ENCODE measurements at regions not wholly inside any gene's neighbourhood (a gene's known extent, or its start where the extent isn't known, plus 50 kb on each side); places are given as distances from the start of the nearest gene placed in this dataset.

DNA sequence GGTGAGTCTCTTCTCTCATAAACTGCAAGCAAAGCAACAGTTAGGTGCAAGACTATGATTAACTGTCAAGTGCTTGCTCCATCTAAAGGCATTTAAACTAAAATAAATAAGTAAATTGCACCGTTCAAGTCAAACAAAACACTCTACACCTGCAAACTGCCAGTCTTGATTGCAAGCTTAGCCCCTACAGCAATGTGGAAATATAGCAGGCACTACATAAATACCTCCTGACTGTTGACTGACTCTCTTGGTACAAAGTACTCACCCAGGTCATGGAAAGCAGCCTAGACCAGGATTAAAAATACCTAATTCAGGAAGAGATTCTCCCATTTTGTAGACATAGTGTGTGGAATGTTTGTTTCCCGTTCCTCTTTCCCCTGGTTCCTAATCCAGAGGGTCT is 176.6 kb upstream of the KLHL29 start:
- ATAC-seq (ENCODE audit: low read depth in 2 of 2) (no peak), DNase-seq (no peak)
- Mint-ChIP-seq H3K36me3 (no peaks in the 10 kb centered on the region), H3K9me3 (peaks cover 0 to 10% (median 3%) of the 10 kb centered on the region in 7 donors), H3K4me1 (peaks cover 0 to 21% (median 0%) of the 10 kb centered on the region in 3 donors), H3K27me3 (peaks cover 4 to 22% (median 12%) of the 10 kb centered on the region in 3 donors), H3K27ac (no peak overlapping the region), H3K4me3 (no peak overlapping the region)

- DNase-seq: no peak
- Mint-ChIP-seq H3K9me3 (peaks cover 0 to 6% (median 0%) of the 10 kb centered on the region in 7 donors), H3K4me3 (no peak overlapping the region), H3K36me3 (no peaks in the 10 kb centered on the region), H3K27me3 (peaks cover 4 to 22% (median 10%) of the 10 kb centered on the region in 3 donors), H3K27ac (peak overlapping the region in 1 of 6 donors; percentile 55), H3K4me1 (peaks cover 0 to 21% (median 0%) of the 10 kb centered on the region in 3 donors)
- ATAC-seq (ENCODE audit: low read depth in 2 of 2): no peak
These were observed 175.9 kb upstream of the KLHL29 start for GRCh38 chr2:23209059-23209458.

DNA sequence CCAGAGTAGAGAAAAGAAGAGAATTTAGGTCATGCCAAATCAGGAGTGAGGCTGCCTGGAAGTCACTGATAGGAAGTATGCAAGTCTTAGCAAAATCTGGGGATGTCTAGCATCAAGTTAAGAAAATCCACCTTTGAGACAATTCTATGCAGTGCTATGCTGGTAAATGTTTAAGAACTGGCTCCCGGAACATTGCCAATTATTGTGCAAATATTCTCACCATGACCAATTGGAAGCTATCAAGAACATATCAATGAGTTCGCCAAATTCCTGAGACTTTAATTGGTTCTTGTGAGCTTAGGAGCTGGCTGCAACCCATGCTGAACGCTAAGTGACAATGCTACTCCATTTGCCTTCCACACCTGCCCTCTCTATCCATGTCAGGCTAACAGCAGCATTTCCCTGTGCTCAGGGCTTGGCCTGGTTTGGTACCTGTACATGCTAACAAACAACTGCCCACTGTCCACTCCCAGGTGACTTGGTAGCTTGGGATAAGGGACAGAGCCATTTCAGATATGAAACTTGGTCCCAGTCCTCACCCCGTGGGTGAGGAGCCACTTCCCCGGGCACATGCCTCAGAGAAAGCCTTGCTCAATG is 172.9 kb upstream of the KLHL29 start:
- ATAC-seq (ENCODE audit: low read depth in 2 of 2) (no peak), DNase-seq (no peak)
- H3K4me3 Mint-ChIP-seq: no peak overlapping the region
- no peak overlapping the region for H3K27ac Mint-ChIP-seq
- H3K9me3 Mint-ChIP-seq: peaks cover 0 to 13% (median 3%) of the 10 kb centered on the region in 7 donors
- H3K27me3 Mint-ChIP-seq: peaks cover 0 to 12% (median 8%) of the 10 kb centered on the region in 3 donors
- peaks cover 0 to 21% (median 0%) of the 10 kb centered on the region in 3 donors for H3K4me1 Mint-ChIP-seq
- H3K36me3 Mint-ChIP-seq: no peaks in the 10 kb centered on the region

GRCh38 chr2:23213196-23213595 is 171.8 kb upstream of the KLHL29 start:
- Mint-ChIP-seq H3K36me3 (no peaks in the 10 kb centered on the region), H3K9me3 (peaks cover 0 to 9% (median 3%) of the 10 kb centered on the region in 7 donors), H3K4me1 (peaks cover 0 to 18% (median 0%) of the 10 kb centered on the region in 3 donors), H3K27ac (no peak overlapping the region), H3K4me3 (no peak overlapping the region), H3K27me3 (peaks cover 0 to under 1% (median 0%) of the 10 kb centered on the region in 3 donors)
- no peak for ATAC-seq (ENCODE audit: low read depth in 2 of 2)
- DNase-seq: no peak

GRCh38 chr2:23215016-23215415 is 170.0 kb upstream of the KLHL29 start:
- Mint-ChIP-seq H3K4me1 (peaks cover 0 to under 1% (median 0%) of the 10 kb centered on the region in 3 donors), H3K27me3 (no peaks in the 10 kb centered on the region), H3K9me3 (peaks cover 0 to 9% (median 3%) of the 10 kb centered on the region in 7 donors), H3K4me3 (no peak overlapping the region), H3K27ac (no peak overlapping the region), H3K36me3 (no peaks in the 10 kb centered on the region)
- DNase-seq (no peak), ATAC-seq (ENCODE audit: low read depth in 2 of 2) (no peak)

DNA sequence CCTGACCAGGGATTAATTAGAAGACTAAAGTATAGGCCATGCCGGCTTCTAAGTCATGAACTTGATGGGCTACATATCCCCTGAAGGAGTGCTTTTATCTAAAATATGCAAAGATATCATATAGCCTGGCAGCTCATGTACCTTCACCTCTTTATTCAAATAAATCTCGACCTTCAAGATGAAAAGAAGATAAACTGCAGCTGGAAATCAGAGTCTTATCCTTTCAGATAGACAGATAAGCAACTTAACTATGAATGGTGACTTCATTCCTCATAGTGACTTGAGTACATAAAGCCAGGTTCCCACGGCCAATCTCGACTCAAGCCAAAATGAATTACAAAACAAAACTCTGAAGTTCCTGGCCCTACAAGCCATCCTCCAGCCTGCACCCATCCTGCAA is 165.3 kb upstream of the KLHL29 start:
- Mint-ChIP-seq H3K4me3 (no peak overlapping the region), H3K27ac (no peak overlapping the region), H3K36me3 (no peaks in the 10 kb centered on the region), H3K9me3 (peaks cover 0 to 11% (median 7%) of the 10 kb centered on the region in 7 donors), H3K27me3 (no peaks in the 10 kb centered on the region), H3K4me1 (no peaks in the 10 kb centered on the region)
- DNase-seq (no peak), ATAC-seq (ENCODE audit: low read depth in 2 of 2) (no peak)

GRCh38 chr2:23220513-23221094 is 164.4 kb upstream of the KLHL29 start:
- no peak for ATAC-seq (ENCODE audit: low read depth in 2 of 2)
- no peaks in the 10 kb centered on the region for H3K27me3 Mint-ChIP-seq
- H3K27ac Mint-ChIP-seq: no peak overlapping the region
- H3K9me3 Mint-ChIP-seq: peaks cover 0 to 7% (median 6%) of the 10 kb centered on the region in 7 donors
- no peaks in the 10 kb centered on the region for H3K36me3 Mint-ChIP-seq
- no peak for DNase-seq
- no peak overlapping the region for H3K4me3 Mint-ChIP-seq
- H3K4me1 Mint-ChIP-seq: no peaks in the 10 kb centered on the region

GRCh38 chr2:23221236-23221635 is 163.7 kb upstream of the KLHL29 start:
- no peak for DNase-seq
- H3K9me3 Mint-ChIP-seq: peaks cover 0 to 4% (median 1%) of the 10 kb centered on the region in 7 donors
- no peak for ATAC-seq (ENCODE audit: low read depth in 2 of 2)
- no peak overlapping the region for H3K27ac Mint-ChIP-seq
- no peaks in the 10 kb centered on the region for H3K4me1 Mint-ChIP-seq
- no peak overlapping the region for H3K4me3 Mint-ChIP-seq
- H3K27me3 Mint-ChIP-seq: no peaks in the 10 kb centered on the region
- H3K36me3 Mint-ChIP-seq: no peaks in the 10 kb centered on the region

DNA sequence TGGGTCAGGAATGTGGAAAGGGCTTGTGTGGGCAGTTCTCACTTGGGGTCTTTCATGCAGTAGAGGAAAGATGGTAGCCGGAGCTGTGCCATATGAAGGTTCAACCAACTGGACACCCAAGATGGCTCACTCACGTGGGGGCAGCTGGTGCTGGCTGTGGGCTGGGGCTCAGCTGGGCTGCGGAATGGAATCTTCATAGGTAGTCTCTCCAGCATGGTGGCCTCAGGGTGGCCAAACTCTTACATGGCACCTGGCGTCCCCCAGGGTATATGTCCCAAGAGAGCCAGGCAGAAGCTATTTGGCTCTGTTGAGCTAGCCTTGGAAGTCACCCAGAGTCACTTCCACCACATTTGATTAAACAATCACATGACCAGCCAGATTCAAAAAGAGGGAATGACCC is 163.1 kb upstream of the KLHL29 start:
- no peak for ATAC-seq (ENCODE audit: low read depth in 2 of 2)
- no peaks in the 10 kb centered on the region for H3K27me3 Mint-ChIP-seq
- H3K9me3 Mint-ChIP-seq: peaks cover 0 to 4% (median 0%) of the 10 kb centered on the region in 7 donors
- H3K4me1 Mint-ChIP-seq: no peaks in the 10 kb centered on the region
- no peak for DNase-seq
- no peak overlapping the region for H3K4me3 Mint-ChIP-seq
- no peak overlapping the region for H3K27ac Mint-ChIP-seq
- H3K36me3 Mint-ChIP-seq: no peaks in the 10 kb centered on the region

DNA sequence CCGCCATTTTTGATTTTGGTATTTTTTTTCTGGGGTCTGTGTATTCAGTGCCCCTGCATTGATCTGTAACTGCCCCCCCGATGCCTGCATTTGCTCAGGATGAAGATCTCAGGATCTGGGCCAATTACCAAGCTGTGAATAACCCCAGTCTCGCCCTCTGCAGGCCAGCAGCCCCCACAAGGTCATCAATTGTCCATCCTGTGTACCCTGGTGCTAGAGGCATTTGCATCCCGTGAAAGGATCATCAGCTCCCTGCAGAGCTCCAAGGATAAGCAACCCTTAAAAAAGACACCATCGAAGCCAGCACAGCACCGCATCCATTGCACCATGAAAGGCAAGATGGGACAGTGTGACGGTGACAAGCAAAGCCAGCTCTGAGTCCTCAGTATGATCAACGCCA is 154.1 kb upstream of the KLHL29 start:
- H3K4me1 Mint-ChIP-seq: no peaks in the 10 kb centered on the region
- H3K9me3 Mint-ChIP-seq: peaks cover 0 to 9% (median 3%) of the 10 kb centered on the region in 7 donors
- H3K27me3 Mint-ChIP-seq: no peaks in the 10 kb centered on the region
- ATAC-seq (ENCODE audit: low read depth in 2 of 2) (no peak), DNase-seq (no peak)
- H3K4me3 Mint-ChIP-seq: peak overlapping the region in 1 of 8 donors; percentile 60
- no peaks in the 10 kb centered on the region for H3K36me3 Mint-ChIP-seq
- no peak overlapping the region for H3K27ac Mint-ChIP-seq

GRCh38 chr2:23231865-23232264 is 153.1 kb upstream of the KLHL29 start:
- ATAC-seq (ENCODE audit: low read depth in 2 of 2) (no peak), DNase-seq (no peak)
- Mint-ChIP-seq H3K27ac (no peak overlapping the region), H3K36me3 (no peaks in the 10 kb centered on the region), H3K9me3 (peaks cover 0 to 9% (median 4%) of the 10 kb centered on the region in 7 donors), H3K27me3 (no peaks in the 10 kb centered on the region), H3K4me1 (no peaks in the 10 kb centered on the region), H3K4me3 (no peak overlapping the region)

DNA sequence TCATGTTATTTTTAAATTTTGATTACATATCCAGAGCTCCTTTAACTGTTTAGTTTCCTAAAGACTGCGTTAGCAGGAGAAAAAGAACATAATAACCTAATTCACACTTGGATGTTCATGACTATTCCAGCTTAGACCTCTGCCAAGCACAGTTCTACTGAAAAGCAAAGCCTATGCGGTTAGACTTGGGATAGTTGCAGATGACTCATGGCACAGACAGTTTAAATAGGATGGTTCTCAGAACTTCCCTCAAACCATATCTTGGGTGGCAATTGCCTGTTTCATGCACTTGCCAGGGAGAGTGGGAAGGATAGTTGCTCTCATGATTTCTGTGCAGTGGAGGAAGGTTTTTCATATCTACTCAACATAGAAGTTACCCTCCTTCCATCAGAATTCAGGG is 149.7 kb upstream of the KLHL29 start:
- DNase-seq (no peak), ATAC-seq (ENCODE audit: low read depth in 2 of 2) (no peak)
- Mint-ChIP-seq H3K27ac (no peak overlapping the region), H3K36me3 (no peaks in the 10 kb centered on the region), H3K27me3 (peaks cover 0 to 4% (median 0%) of the 10 kb centered on the region in 3 donors), H3K4me1 (no peaks in the 10 kb centered on the region), H3K9me3 (peaks cover 0 to 9% (median 4%) of the 10 kb centered on the region in 7 donors), H3K4me3 (no peak overlapping the region)

GRCh38 chr2:23235736-23236135 is 149.2 kb upstream of the KLHL29 start:
- no peaks in the 10 kb centered on the region for H3K36me3 Mint-ChIP-seq
- no peak overlapping the region for H3K27ac Mint-ChIP-seq
- H3K4me1 Mint-ChIP-seq: no peaks in the 10 kb centered on the region
- H3K4me3 Mint-ChIP-seq: no peak overlapping the region
- H3K27me3 Mint-ChIP-seq: peaks cover 0 to 4% (median 0%) of the 10 kb centered on the region in 3 donors
- ATAC-seq (ENCODE audit: low read depth in 2 of 2) (no peak), DNase-seq (no peak)
- H3K9me3 Mint-ChIP-seq: peaks cover 0 to 8% (median 3%) of the 10 kb centered on the region in 7 donors

DNA sequence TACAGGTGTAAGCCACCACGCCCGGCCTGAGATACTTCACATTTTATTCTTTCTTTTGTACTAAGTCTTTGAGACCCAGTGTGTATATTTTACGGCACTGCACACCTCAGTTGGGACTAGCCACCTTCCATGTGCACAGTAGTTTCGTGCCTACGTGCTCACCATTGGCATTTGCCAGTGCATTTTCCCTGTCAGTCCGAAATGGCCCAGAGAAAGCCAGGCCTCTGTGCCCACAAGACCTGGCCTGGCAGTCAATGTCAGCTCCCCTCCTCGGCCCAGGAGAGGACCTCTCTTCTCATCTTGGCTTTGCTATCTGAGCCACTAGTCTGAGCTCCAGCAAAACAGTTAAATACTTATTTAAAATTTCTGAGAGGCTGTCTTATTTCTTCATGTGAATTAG is 147.8 kb upstream of the KLHL29 start:
- H3K9me3 Mint-ChIP-seq: peaks cover 0 to 6% (median 0%) of the 10 kb centered on the region in 7 donors
- H3K4me3 Mint-ChIP-seq: no peak overlapping the region
- DNase-seq (no peak), ATAC-seq (ENCODE audit: low read depth in 2 of 2) (no peak)
- H3K36me3 Mint-ChIP-seq: no peaks in the 10 kb centered on the region
- no peaks in the 10 kb centered on the region for H3K4me1 Mint-ChIP-seq
- peak overlapping the region in 1 of 6 donors; percentile 21 for H3K27ac Mint-ChIP-seq
- H3K27me3 Mint-ChIP-seq: peaks cover 0 to 4% (median 0%) of the 10 kb centered on the region in 3 donors
